ENCODE measurements at regions not wholly inside any gene's neighbourhood (a gene's known extent, or its start where the extent isn't known, plus 50 kb on each side); places are given as distances from the start of the nearest gene placed in this dataset.

DNA sequence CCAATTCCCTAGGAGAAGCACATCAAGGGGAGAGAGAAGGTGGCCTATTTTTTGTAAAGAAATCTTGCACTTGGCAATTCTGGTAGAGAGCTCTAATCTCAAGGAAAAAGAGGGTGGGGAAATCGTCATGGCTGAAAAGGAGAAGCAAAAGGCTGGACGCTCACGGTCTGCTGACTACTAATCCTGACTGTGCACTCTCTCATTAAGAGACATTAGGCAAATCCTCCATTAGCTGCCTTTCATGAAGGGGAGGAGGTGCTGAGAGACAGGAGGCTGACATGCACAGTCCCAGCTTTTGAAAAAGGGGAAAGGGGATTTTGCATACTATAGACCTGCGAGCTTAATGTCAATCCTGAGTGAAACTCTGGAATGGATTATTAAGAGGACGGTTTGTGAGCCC is 170.0 kb downstream of the NR2F2 start:
- TF ChIP-seq, protein P1, sequence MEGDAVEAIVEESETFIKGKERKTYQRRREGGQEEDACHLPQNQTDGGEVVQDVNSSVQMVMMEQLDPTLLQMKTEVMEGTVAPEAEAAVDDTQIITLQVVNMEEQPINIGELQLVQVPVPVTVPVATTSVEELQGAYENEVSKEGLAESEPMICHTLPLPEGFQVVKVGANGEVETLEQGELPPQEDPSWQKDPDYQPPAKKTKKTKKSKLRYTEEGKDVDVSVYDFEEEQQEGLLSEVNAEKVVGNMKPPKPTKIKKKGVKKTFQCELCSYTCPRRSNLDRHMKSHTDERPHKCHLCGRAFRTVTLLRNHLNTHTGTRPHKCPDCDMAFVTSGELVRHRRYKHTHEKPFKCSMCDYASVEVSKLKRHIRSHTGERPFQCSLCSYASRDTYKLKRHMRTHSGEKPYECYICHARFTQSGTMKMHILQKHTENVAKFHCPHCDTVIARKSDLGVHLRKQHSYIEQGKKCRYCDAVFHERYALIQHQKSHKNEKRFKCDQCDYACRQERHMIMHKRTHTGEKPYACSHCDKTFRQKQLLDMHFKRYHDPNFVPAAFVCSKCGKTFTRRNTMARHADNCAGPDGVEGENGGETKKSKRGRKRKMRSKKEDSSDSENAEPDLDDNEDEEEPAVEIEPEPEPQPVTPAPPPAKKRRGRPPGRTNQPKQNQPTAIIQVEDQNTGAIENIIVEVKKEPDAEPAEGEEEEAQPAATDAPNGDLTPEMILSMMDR (IDR thresholded peaks at IDR 0.05), result no peak
- TF ChIP-seq POLR2A (IDR thresholded peaks at IDR 0.05), result no peak

Measured in breast epithelium (tissue), 3 donors.